ENCODE measurements at regions not wholly inside any gene's neighbourhood (a gene's known extent, or its start where the extent isn't known, plus 50 kb on each side); places are given as distances from the start of the nearest gene placed in this dataset.
"Not testable (repeated sequence)": the region's sequence is repeated elsewhere in the genome, so short reads cannot be mapped to it uniquely, and the experiment has no call there.

GRCh38 chr6:88420967-88421488, 254.9 kb upstream of the CNR1 start:
- not testable (repeated sequence) for TF ChIP-seq CTCF (IDR thresholded peaks at IDR 0.05; ENCODE audit: low read depth, low read length); POLR2A (IDR thresholded peaks at IDR 0.05; ENCODE audit: extremely low read depth, insufficient read length); MAX (IDR thresholded peaks at IDR 0.05; ENCODE audit: low read depth, low read length); MYC (IDR thresholded peaks at IDR 0.05; ENCODE audit: low read depth, low read length)
